ENCODE measurements at regions not wholly inside any gene's neighbourhood (a gene's known extent, or its start where the extent isn't known, plus 50 kb on each side); places are given as distances from the start of the nearest gene placed in this dataset.

DNA sequence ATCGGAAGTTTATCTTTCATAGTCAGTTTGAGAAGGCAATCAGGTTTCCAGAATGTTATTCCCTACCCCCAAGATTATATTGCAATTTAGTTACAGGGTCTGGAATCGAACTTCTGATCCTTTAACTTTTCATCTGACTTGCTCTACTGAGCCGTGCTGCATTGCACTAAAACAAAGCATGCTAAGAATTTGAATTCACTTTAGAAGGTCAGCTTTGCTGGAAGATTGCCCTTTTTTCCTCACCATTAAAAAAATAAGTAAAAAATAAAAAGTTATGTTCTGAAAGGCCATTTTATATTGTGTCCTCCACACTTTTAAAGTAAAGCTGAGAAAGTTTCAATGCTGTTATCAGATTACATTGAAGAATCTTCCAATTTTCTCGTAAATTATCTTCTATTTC lies 388.8 kb upstream of the PHF14 start:
- TF ChIP-seq, protein P1, sequence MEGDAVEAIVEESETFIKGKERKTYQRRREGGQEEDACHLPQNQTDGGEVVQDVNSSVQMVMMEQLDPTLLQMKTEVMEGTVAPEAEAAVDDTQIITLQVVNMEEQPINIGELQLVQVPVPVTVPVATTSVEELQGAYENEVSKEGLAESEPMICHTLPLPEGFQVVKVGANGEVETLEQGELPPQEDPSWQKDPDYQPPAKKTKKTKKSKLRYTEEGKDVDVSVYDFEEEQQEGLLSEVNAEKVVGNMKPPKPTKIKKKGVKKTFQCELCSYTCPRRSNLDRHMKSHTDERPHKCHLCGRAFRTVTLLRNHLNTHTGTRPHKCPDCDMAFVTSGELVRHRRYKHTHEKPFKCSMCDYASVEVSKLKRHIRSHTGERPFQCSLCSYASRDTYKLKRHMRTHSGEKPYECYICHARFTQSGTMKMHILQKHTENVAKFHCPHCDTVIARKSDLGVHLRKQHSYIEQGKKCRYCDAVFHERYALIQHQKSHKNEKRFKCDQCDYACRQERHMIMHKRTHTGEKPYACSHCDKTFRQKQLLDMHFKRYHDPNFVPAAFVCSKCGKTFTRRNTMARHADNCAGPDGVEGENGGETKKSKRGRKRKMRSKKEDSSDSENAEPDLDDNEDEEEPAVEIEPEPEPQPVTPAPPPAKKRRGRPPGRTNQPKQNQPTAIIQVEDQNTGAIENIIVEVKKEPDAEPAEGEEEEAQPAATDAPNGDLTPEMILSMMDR (IDR thresholded peaks at IDR 0.05): no peak
- TF ChIP-seq POLR2A (IDR thresholded peaks at IDR 0.05) (no peak), POLR2AphosphoS5 (IDR thresholded peaks at IDR 0.05; ENCODE audit: insufficient read depth in 1 of 2, low read depth in 1 of 2) (no peak)
- Histone ChIP-seq H3K9me3 (no peaks in the 10 kb centered on the region), H3K4me1 (no peaks in the 10 kb centered on the region), H3K27ac (no peak overlapping the region), H3K36me3 (no peaks in the 10 kb centered on the region), H3K27me3 (no peaks in the 10 kb centered on the region), H3K4me3 (no peak overlapping the region)
- DNase-seq (ENCODE audit: extremely low spot score in 2 of 2): no peak
- intact Hi-C loops (cut with DNase I): no loop called here

DNA sequence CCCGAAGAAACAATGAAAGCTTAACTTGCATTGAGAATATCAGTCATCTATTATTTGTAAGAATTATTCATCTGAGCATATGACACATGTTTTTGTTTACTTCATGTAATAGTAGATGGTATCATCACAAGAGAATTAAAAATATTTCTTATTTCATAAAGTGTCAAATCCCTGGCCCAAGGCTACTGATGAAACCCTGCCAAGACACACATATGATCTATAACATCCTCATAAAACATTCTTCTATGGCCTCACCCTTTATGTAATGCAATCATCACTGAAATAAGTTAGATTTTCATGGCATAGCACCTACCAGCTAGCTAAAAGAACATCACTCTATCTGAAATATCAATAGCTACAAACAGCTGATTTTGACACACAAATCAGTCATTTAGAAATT lies 385.6 kb upstream of the PHF14 start:
- no peak for DNase-seq (ENCODE audit: extremely low spot score in 2 of 2)
- Histone ChIP-seq H3K36me3 (no peaks in the 10 kb centered on the region), H3K27ac (no peak overlapping the region), H3K9me3 (no peaks in the 10 kb centered on the region), H3K27me3 (no peaks in the 10 kb centered on the region), H3K4me3 (no peak overlapping the region), H3K4me1 (no peaks in the 10 kb centered on the region)
- intact Hi-C loops (cut with DNase I): no loop called here
- TF ChIP-seq, protein P1 (IDR thresholded peaks at IDR 0.05): no peak
- TF ChIP-seq POLR2AphosphoS5 (IDR thresholded peaks at IDR 0.05; ENCODE audit: insufficient read depth in 1 of 2, low read depth in 1 of 2) (no peak), POLR2A (IDR thresholded peaks at IDR 0.05) (no peak)

DNA sequence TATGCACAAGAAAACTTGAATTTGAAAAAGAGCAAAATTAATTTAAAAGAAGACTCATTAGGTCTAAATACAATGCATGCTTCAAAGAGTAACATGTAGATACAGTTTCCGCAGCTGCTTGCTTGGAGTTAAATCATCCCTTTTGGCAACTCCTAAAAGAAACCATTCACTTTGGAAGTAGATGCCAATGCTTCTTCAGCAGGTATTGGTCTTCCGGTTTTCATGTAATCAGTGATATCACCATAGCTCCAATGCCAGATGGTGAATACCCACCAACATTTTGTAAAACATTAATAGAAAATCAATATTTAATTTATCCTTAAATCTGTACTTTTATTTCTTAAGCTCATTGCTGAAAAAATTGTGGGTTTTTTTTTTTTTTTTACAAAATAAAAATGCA lies 381.1 kb upstream of the PHF14 start:
- intact Hi-C loops (cut with DNase I): no loop called here
- TF ChIP-seq, protein P1 (IDR thresholded peaks at IDR 0.05): no peak
- no peak for TF ChIP-seq POLR2AphosphoS5 (IDR thresholded peaks at IDR 0.05; ENCODE audit: insufficient read depth in 1 of 2, low read depth in 1 of 2)
- TF ChIP-seq POLR2A (IDR thresholded peaks at IDR 0.05): no peak
- no peak for DNase-seq (ENCODE audit: extremely low spot score in 2 of 2)
- no peak overlapping the region for H3K27ac ChIP-seq
- no peaks in the 10 kb centered on the region for H3K27me3 ChIP-seq
- no peaks in the 10 kb centered on the region for H3K4me1 ChIP-seq
- H3K4me3 ChIP-seq: no peak overlapping the region
- H3K36me3 ChIP-seq: no peaks in the 10 kb centered on the region
- no peaks in the 10 kb centered on the region for H3K9me3 ChIP-seq

DNA sequence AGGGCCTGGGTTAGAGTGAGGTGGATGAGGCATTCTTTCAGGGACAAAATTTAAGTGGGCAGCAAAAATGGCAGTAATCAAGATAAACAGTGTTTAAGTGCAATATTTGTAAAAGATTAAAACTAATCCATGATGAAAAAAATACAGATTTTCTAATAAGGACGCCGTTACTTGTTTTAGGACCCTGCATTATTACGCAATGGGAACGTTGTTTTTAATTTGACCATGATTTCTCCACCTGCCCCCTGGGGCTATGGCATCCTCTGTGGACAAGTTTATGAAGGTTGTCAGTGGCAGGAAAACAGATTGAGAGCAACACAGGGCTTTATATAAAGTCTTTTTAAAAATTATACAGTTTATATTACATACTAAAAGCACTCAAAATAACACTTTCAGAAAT lies 380.6 kb upstream of the PHF14 start:
- intact Hi-C loops (cut with DNase I): no loop called here
- H3K9me3 ChIP-seq: no peaks in the 10 kb centered on the region
- no peak for DNase-seq (ENCODE audit: extremely low spot score in 2 of 2)
- TF ChIP-seq POLR2AphosphoS5 (IDR thresholded peaks at IDR 0.05; ENCODE audit: insufficient read depth in 1 of 2, low read depth in 1 of 2) (no peak), POLR2A (IDR thresholded peaks at IDR 0.05) (no peak)
- TF ChIP-seq, protein P1 (IDR thresholded peaks at IDR 0.05): no peak
- H3K27me3 ChIP-seq: no peaks in the 10 kb centered on the region
- H3K36me3 ChIP-seq: no peaks in the 10 kb centered on the region
- H3K27ac ChIP-seq: no peak overlapping the region
- no peaks in the 10 kb centered on the region for H3K4me1 ChIP-seq
- H3K4me3 ChIP-seq: no peak overlapping the region

DNA sequence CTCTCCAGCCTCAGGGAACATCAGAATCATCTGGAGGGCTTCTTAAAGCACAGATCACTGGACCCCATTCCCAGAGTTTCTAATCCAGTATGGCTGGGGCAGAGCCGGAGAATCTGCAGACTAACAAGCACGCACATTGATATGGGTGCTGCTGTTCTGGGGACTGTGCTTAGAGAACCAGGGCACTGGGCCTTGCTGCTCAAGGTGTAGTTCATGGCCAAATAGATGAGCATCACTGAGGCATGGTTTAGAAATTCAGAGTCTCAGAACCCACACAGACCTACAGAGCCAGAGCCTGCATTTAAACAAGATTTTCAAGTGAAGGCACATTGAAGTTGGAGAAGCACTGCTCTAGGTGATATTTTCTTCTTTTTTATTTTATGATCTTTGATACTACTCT lies 376.8 kb upstream of the PHF14 start:
- TF ChIP-seq, protein P1 (IDR thresholded peaks at IDR 0.05): no peak
- TF ChIP-seq POLR2AphosphoS5 (IDR thresholded peaks at IDR 0.05; ENCODE audit: insufficient read depth in 1 of 2, low read depth in 1 of 2) (no peak), POLR2A (IDR thresholded peaks at IDR 0.05) (no peak)
- H3K36me3 ChIP-seq: no peaks in the 10 kb centered on the region
- no peak overlapping the region for H3K27ac ChIP-seq
- no peaks in the 10 kb centered on the region for H3K27me3 ChIP-seq
- H3K4me3 ChIP-seq: no peak overlapping the region
- no peak for DNase-seq (ENCODE audit: extremely low spot score in 2 of 2)
- no peaks in the 10 kb centered on the region for H3K9me3 ChIP-seq
- no peaks in the 10 kb centered on the region for H3K4me1 ChIP-seq
- intact Hi-C loops (cut with DNase I): no loop called here
